ENCODE measurements at regions not wholly inside any gene's neighbourhood (a gene's known extent, or its start where the extent isn't known, plus 50 kb on each side); places are given as distances from the start of the nearest gene placed in this dataset.

- no peak overlapping the region for H3K4me3 ChIP-seq (ENCODE audit: low read depth, low read length)
- no peak for TF ChIP-seq CTCF (IDR thresholded peaks at IDR 0.05; ENCODE audit: low read depth, low read length)
These were observed 98.1 kb upstream of the ACP3 start for GRCh38 chr3:132218817-132219755.

GRCh38 chr3:132220986-132221385 lies 96.2 kb upstream of the ACP3 start:
- no peak overlapping the region for H3K4me3 ChIP-seq (ENCODE audit: low read depth, low read length)
- no peak for TF ChIP-seq CTCF (IDR thresholded peaks at IDR 0.05; ENCODE audit: low read depth, low read length)

DNA sequence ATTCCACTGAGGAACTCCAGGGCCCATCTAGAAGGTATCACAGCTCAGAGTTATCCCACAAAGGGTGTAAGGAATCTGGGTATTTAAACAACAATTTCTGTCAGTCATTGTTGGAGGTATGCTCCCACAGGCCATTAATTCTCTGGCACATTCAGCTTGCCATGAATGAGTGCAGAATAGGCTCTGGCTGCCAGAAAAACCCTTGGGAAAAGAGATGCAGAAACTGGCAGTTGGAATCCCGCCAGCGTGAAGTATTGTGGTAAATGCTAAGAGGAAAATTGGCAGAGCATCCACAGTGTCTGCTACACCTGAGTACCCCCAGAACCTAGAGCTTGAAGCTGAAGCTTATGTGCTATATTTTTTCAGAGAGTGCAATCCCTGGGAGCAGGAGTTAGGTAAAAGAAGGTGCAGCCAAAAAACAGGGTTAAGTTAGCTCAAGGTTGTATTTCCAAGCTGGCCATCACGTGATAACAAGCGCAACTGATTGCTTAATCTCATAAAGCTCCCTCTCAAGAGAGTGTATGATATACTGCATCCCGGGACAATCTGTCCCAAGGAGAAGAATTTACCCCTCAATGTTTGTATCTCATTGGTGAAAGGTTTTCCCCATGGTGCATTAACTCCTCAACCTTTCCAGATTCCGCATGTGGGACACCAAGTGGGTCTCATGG lies 94.2 kb upstream of the ACP3 start:
- TF ChIP-seq CTCF (IDR thresholded peaks at IDR 0.05; ENCODE audit: low read depth, low read length), result no peak
- H3K4me3 ChIP-seq (ENCODE audit: low read depth, low read length), result no peak overlapping the region

- H3K4me3 ChIP-seq (ENCODE audit: low read depth, low read length), result no peak overlapping the region
- no peak for TF ChIP-seq CTCF (IDR thresholded peaks at IDR 0.05; ENCODE audit: low read depth, low read length)
These were observed 91.5 kb upstream of the ACP3 start for GRCh38 chr3:132225664-132226063.

DNA sequence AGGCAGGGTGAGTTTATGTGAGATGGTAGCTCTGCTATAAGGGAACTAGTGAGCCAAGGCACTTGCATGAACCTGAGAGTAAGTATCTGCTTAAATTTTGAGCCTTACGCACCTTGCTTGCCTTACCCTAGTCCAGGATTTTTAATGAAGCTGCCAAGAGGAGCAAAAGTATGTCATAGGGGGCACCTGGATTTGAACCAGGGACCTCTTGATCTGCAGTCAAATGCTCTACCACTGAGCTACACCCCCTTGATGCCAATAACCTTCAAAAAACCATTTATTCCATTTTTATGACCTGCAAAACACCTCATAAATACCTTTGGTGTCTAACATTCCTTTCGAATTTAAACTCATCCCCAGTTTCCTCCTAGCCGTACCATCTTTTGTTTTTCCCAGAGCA lies 88.3 kb upstream of the ACP3 start:
- TF ChIP-seq CTCF (IDR thresholded peaks at IDR 0.05; ENCODE audit: low read depth, low read length), result no peak
- H3K4me3 ChIP-seq (ENCODE audit: low read depth, low read length), result no peak overlapping the region

GRCh38 chr3:132229641-132230040 lies 87.6 kb upstream of the ACP3 start:
- no peak overlapping the region for H3K4me3 ChIP-seq (ENCODE audit: low read depth, low read length)
- TF ChIP-seq CTCF (IDR thresholded peaks at IDR 0.05; ENCODE audit: low read depth, low read length), result no peak
